Loucy (cell line): ENCODE measurements at regions not wholly inside any gene's neighbourhood (a gene's known extent, or its start where the extent isn't known, plus 50 kb on each side); places are given as distances from the start of the nearest gene placed in this dataset.

Experiments
- H2AFZ ChIP-seq: fragments of 200-600 bp; sonication (generic); 2 replicates; pipeline ENCODE4 v1.6.0; 2016; ENCODE audit warnings: antibody characterized with exemption, mild to moderate bottlenecking, low read length, moderate library complexity
- H3F3A ChIP-seq: fragments of 200-600 bp; 2 replicates; pipeline ENCODE4 v1.6.0; 2016; ENCODE audit warnings: antibody characterized with exemption, low read depth, mild to moderate bottlenecking
- H3K27me3 ChIP-seq: fragments of 200-600 bp; sonication (generic); 2 replicates; pipeline ENCODE4 v1.6.1; 2014; ENCODE audit warnings: low read length, mild to moderate bottlenecking; ENCODE audit not compliant: insufficient read depth, poor library complexity, severe bottlenecking
- H3K36me3 ChIP-seq: fragments of 200-600 bp; sonication (generic); 2 replicates; pipeline ENCODE4 v1.6.1; 2016; ENCODE audit warnings: low read length; ENCODE audit not compliant: insufficient read depth
- H3K4me1 ChIP-seq: fragments of 200-600 bp; sonication (generic); 2 replicates; pipeline ENCODE4 v1.5.1; 2014; ENCODE audit warnings: low read length, mild to moderate bottlenecking; ENCODE audit not compliant: insufficient read depth, poor library complexity, severe bottlenecking
- H3K4me2 ChIP-seq: fragments of 200-600 bp; sonication (generic); 2 replicates; pipeline ENCODE4 v1.6.0; 2014; ENCODE audit warnings: antibody characterized with exemption, low read length, low read depth, mild to moderate bottlenecking; ENCODE audit not compliant: poor library complexity, severe bottlenecking
- H3K4me3 ChIP-seq: fragments of 200-600 bp; sonication (generic); 2 replicates; pipeline ENCODE4 v1.5.1; 2014; ENCODE audit warnings: low read length, mild to moderate bottlenecking, mixed read lengths; ENCODE audit not compliant: poor library complexity, severe bottlenecking
- H3K79me2 ChIP-seq: fragments of 200-600 bp; sonication (generic); 2 replicates; pipeline ENCODE4 v1.6.1; 2014; ENCODE audit warnings: low read length; ENCODE audit not compliant: insufficient read depth
- H3K9ac ChIP-seq: fragments of 200-600 bp; sonication (generic); 2 replicates; pipeline ENCODE4 v1.6.0; 2014; ENCODE audit warnings: mild to moderate bottlenecking, low read depth, low read length, moderate library complexity; ENCODE audit not compliant: poor library complexity, severe bottlenecking
- H3K9me2 ChIP-seq: fragments of 200-600 bp; sonication (generic); replicated peaks from 2 replicates; pipeline ENCODE4 v1.6.1; 2016; ENCODE audit warnings: low read depth, low read length, mixed read lengths
- H3K9me3 ChIP-seq: fragments of 200-600 bp; sonication (generic); 2 replicates; pipeline ENCODE4 v1.6.1; 2014; ENCODE audit warnings: mild to moderate bottlenecking, antibody characterized with exemption, low read length, low read depth; ENCODE audit not compliant: insufficient read depth
- H4K20me1 ChIP-seq: fragments of 200-600 bp; sonication (generic); 2 replicates; pipeline ENCODE4 v1.6.0; 2014; ENCODE audit warnings: antibody characterized with exemption, low read length, mild to moderate bottlenecking; ENCODE audit not compliant: insufficient read depth, poor library complexity, severe bottlenecking
- CTCF ChIP-seq: fragments of 200-600 bp; sonication (generic); conservative IDR thresholded peaks from 2 replicates; pipeline ENCODE4 v1.5.1; 2014; ENCODE audit warnings: mild to moderate bottlenecking, antibody characterized with exemption, low read length
- EZH2phosphoT487 ChIP-seq: fragments of 200-600 bp; IDR thresholded peaks from 2 replicates; pipeline ENCODE4 v1.6.1; 2018; ENCODE audit warnings: antibody characterized with exemption, mild to moderate bottlenecking, moderate library complexity, borderline replicate concordance

DNA sequence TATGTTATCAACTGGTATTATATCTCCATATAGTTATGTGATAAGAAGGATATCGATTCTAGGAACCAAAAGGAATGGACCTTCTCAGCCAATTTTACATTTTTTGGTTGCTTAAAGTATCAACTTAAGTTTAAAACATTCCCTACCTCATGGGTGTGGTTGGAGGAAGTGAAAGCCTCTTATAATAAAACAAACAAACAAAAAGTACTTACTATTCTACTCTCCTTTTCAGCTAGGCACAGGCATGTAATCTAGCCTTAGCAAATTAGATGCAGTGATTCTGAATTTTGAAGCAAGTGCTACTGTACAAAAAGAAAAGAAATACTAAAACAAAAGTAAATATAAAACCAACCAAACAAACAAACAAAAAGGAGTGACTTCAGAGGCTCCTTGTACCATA lies 485.4 kb downstream of the C4orf33 start:
- H3F3A ChIP-seq, result no peaks in the 10 kb centered on the region
- no peaks in the 10 kb centered on the region for H3K27me3 ChIP-seq
- H3K4me2 ChIP-seq, result no peak overlapping the region
- TF ChIP-seq CTCF, result no peak
- no peak for TF ChIP-seq EZH2phosphoT487
- H3K79me2 ChIP-seq, result no peaks in the 10 kb centered on the region
- no peak overlapping the region for H3K4me3 ChIP-seq
- H2AFZ ChIP-seq, result no peak overlapping the region
- H3K9me3 ChIP-seq, result no peaks in the 10 kb centered on the region
- H3K36me3 ChIP-seq, result no peaks in the 10 kb centered on the region
- no peaks in the 10 kb centered on the region for H3K9me2 ChIP-seq
- no peak overlapping the region for H3K9ac ChIP-seq
- no peaks in the 10 kb centered on the region for H4K20me1 ChIP-seq
- H3K4me1 ChIP-seq, result no peaks in the 10 kb centered on the region

- H3K9ac ChIP-seq, result no peak overlapping the region
- no peaks in the 10 kb centered on the region for H4K20me1 ChIP-seq
- no peak overlapping the region for H3K4me3 ChIP-seq
- no peaks in the 10 kb centered on the region for H3F3A ChIP-seq
- H2AFZ ChIP-seq, result no peak overlapping the region
- H3K36me3 ChIP-seq, result no peaks in the 10 kb centered on the region
- H3K27me3 ChIP-seq, result no peaks in the 10 kb centered on the region
- no peak for TF ChIP-seq CTCF
- TF ChIP-seq EZH2phosphoT487, result no peak
- no peak overlapping the region for H3K4me2 ChIP-seq
- H3K9me3 ChIP-seq, result no peaks in the 10 kb centered on the region
- no peaks in the 10 kb centered on the region for H3K4me1 ChIP-seq
- no peaks in the 10 kb centered on the region for H3K9me2 ChIP-seq
- H3K79me2 ChIP-seq, result no peaks in the 10 kb centered on the region
Observed at GRCh38 chr4:129583868-129584267, 487.9 kb downstream of the C4orf33 start.

DNA sequence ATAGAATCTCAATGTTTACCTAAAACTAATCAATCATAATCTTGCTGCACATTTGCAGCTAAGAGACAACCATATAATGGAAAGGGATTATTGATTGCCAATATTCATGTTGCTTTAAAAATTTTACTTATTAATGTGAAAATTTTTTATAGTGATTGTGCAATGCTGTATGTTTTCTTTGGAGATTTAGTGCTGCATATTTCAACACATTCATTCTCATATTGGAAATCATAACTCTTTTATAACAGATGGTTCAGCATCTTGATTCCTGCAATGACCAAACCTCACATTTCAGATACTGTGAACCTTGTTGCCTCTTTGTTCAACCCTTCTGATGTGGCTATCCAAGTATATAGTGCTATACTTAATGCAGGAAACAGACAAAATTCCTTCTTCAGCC lies 502.6 kb downstream of the C4orf33 start:
- Histone ChIP-seq H3K36me3 (no peaks in the 10 kb centered on the region), H4K20me1 (no peaks in the 10 kb centered on the region), H3F3A (no peaks in the 10 kb centered on the region), H3K79me2 (no peaks in the 10 kb centered on the region), H3K9ac (no peak overlapping the region), H3K9me2 (no peaks in the 10 kb centered on the region), H3K4me3 (no peak overlapping the region), H3K9me3 (peaks cover 9% of the 10 kb centered on the region), H3K4me2 (no peak overlapping the region), H3K4me1 (peaks cover 4% of the 10 kb centered on the region), H3K27me3 (no peaks in the 10 kb centered on the region), H2AFZ (no peak overlapping the region)
- TF ChIP-seq EZH2phosphoT487 (no peak), CTCF (no peak)
